Skeletal muscle cell (primary cell): ENCODE measurements at regions not wholly inside any gene's neighbourhood (a gene's known extent, or its start where the extent isn't known, plus 50 kb on each side); places are given as distances from the start of the nearest gene placed in this dataset.

Source experiments
- DNase-seq: peaks from one replicate; pipeline ENCODE4 v3.0.0-alpha.2; 2010; ENCODE audit warnings: low read depth
- H3K4me3 ChIP-seq: 2 replicates; pipeline ENCODE4 v1.5.1; 2011; ENCODE audit warnings: low read depth, mild to moderate bottlenecking, control low read depth, low read length, moderate library complexity

GRCh38 chr6:88295663-88296062 is 129.5 kb upstream of the CNR1 start:
- no peak overlapping the region for H3K4me3 ChIP-seq
- DNase-seq: no peak

- DNase-seq: no peak
- no peak overlapping the region for H3K4me3 ChIP-seq
Measured at GRCh38 chr6:88294702-88295101, 128.6 kb upstream of the CNR1 start.

GRCh38 chr6:88290411-88290810 is 124.3 kb upstream of the CNR1 start:
- H3K4me3 ChIP-seq: no peak overlapping the region
- DNase-seq: no peak

GRCh38 chr6:88287696-88288095 is 121.5 kb upstream of the CNR1 start:
- no peak overlapping the region for H3K4me3 ChIP-seq
- DNase-seq: peak; percentile 27

- no peak overlapping the region for H3K4me3 ChIP-seq
- no peak for DNase-seq
Measured at GRCh38 chr6:88276331-88276730, 110.2 kb upstream of the CNR1 start.

GRCh38 chr6:88268508-88268907 is 102.4 kb upstream of the CNR1 start:
- H3K4me3 ChIP-seq: no peak overlapping the region
- DNase-seq: no peak

GRCh38 chr6:88266126-88266525 is 100.0 kb upstream of the CNR1 start:
- no peak for DNase-seq

GRCh38 chr6:88263591-88263990 is 97.4 kb upstream of the CNR1 start:
- H3K4me3 ChIP-seq: no peak overlapping the region
- DNase-seq: no peak

More at GRCh38 chr6:88266126-88266525, 100.0 kb upstream of the CNR1 start:
- H3K4me3 ChIP-seq: no peak overlapping the region

- no peak for DNase-seq
- H3K4me3 ChIP-seq: no peak overlapping the region
Measured at GRCh38 chr6:88262332-88262731, 96.2 kb upstream of the CNR1 start.

- DNase-seq: no peak
- no peak overlapping the region for H3K4me3 ChIP-seq
Measured at GRCh38 chr6:88251301-88251700, 85.2 kb upstream of the CNR1 start.

GRCh38 chr6:88248709-88249321 is 82.7 kb upstream of the CNR1 start:
- DNase-seq: no peak
- no peak overlapping the region for H3K4me3 ChIP-seq

GRCh38 chr6:88246654-88247053 is 80.5 kb upstream of the CNR1 start:
- H3K4me3 ChIP-seq: no peak overlapping the region
- no peak for DNase-seq

- DNase-seq: no peak
- H3K4me3 ChIP-seq: no peak overlapping the region
Measured at GRCh38 chr6:88244721-88245120, 78.6 kb upstream of the CNR1 start.

- H3K4me3 ChIP-seq: no peak overlapping the region
- DNase-seq: no peak
Measured at GRCh38 chr6:88238901-88239300, 72.8 kb upstream of the CNR1 start.

GRCh38 chr6:88238065-88238464 is 71.9 kb upstream of the CNR1 start:
- no peak overlapping the region for H3K4me3 ChIP-seq
- no peak for DNase-seq

- no peak for DNase-seq
- H3K4me3 ChIP-seq: no peak overlapping the region
Measured at GRCh38 chr6:88236612-88237360, 70.6 kb upstream of the CNR1 start.

- no peak overlapping the region for H3K4me3 ChIP-seq
- DNase-seq: no peak
Measured at GRCh38 chr6:88232753-88233152, 66.6 kb upstream of the CNR1 start.

- no peak for DNase-seq
- H3K4me3 ChIP-seq: no peak overlapping the region
Measured at GRCh38 chr6:88223298-88223697, 57.2 kb upstream of the CNR1 start.

- no peak for DNase-seq
- H3K4me3 ChIP-seq: no peak overlapping the region
Measured at GRCh38 chr6:88220493-88220892, 54.3 kb upstream of the CNR1 start.

- DNase-seq: no peak
- H3K4me3 ChIP-seq: no peak overlapping the region
Measured at GRCh38 chr6:88216182-88216581, 50.0 kb upstream of the CNR1 start.
